Adrenal gland (tissue), 9 donors: ENCODE measurements at regions not wholly inside any gene's neighbourhood (a gene's known extent, or its start where the extent isn't known, plus 50 kb on each side); places are given as distances from the start of the nearest gene placed in this dataset.

ENCODE experiments used
- DNase-seq, 7 donors: peaks; one replicate each; pipeline ENCODE4 v3.0.0-alpha.2; 2019 to 2020
- H3K27ac ChIP-seq, 5 donors: fragments of 200-600 bp; sonication (generic) in 4 of 5; 1 replicate in 3 of 5; 2 replicates in 2 of 5; pipeline versions ENCODE4 v1.5.1 to v1.8.0; 2016 to 2020; ENCODE audit warnings: mild to moderate bottlenecking in 1 of 5
- H3K27me3 ChIP-seq: fragments of 200-600 bp; 2 replicates; pipeline ENCODE4 v1.8.0; 2021
- H3K36me3 ChIP-seq, 2 donors: fragments of 200-600 bp; replicated peaks in 1 of 2; 1 replicate in 1 of 2; 2 replicates in 1 of 2; pipeline versions ENCODE4 v1.5.1 to v1.8.0; 2018 to 2022
- H3K4me1 ChIP-seq, 2 donors: fragments of 200-600 bp; replicated peaks in 1 of 2; 1 replicate in 1 of 2; 2 replicates in 1 of 2; pipeline versions ENCODE4 v1.5.1 to v1.8.0; 2018 to 2021
- H3K4me3 ChIP-seq, 4 donors: fragments of 200-600 bp; sonication (generic) in 3 of 4; one replicate each; pipeline ENCODE4 v1.5.1; 2016 to 2018
- H3K9me3 ChIP-seq, 3 donors: fragments of 200-600 bp; sonication (generic) in 1 of 3; replicated peaks in 1 of 3; 1 replicate in 2 of 3; 2 replicates in 1 of 3; pipeline versions ENCODE4 v1.5.1 to v1.8.0; 2016 to 2021
- CTCF ChIP-seq, 6 experiments: fragments of 450-650 bp in 4 of 6; fragments of 200-600 bp in 2 of 6; sonication (generic) in 1 of 6; IDR thresholded peaks; 1 replicate in 5 of 6; 2 replicates in 1 of 6; pipeline versions ENCODE4 v1.5.1 to v1.8.0; 2016 to 2021; ENCODE audit warnings: antibody characterized with exemption in 6 of 6, mild to moderate bottlenecking in 2 of 6, moderate library complexity in 1 of 6
- POLR2A ChIP-seq, 2 donors: fragments of 450-650 bp; IDR thresholded peaks; one replicate each; pipeline ENCODE4 v1.6.1; 2017; ENCODE audit warnings: antibody characterized with exemption in 2 of 2, mild to moderate bottlenecking in 2 of 2, moderate library complexity in 1 of 2
- WGBS, 4 donors: extraction: QIAGEN DNeasy Blood & Tissue Kit in 2 of 4; methylation state at CpG; one replicate each; pipeline versions ENCODE4 v1.1.5 to v1.1.7; 2013 to 2017; 5-methylcytosine and 5-hydroxymethylcytosine counted together
- intact Hi-C, 2 donors: fragments of 100-400 bp; cut with DNase I; formaldehyde crosslinking; loops; one replicate each; pipeline versions ENCODE4 v1.14.1 to v1.15.0; 2022 to 2023
- donor health status: healthy with polysubstance abuse.
- donor health status: Bipolar disorder and iron deficiency.
- donor health status: DM: yes; HTN: yes; CAD: no.
- donor health status: DM: no; HTN: no; CAD: no.
- donor health status: DM: no; HTN: no; CAD: no.

GRCh38 chr9:1580215-1580614 lies 434.9 kb upstream of the SMARCA2 start:
- H3K4me3 ChIP-seq: no peak overlapping the region
- no peaks in the 10 kb centered on the region for H3K9me3 ChIP-seq
- no peaks in the 10 kb centered on the region for H3K4me1 ChIP-seq
- no peak overlapping the region for H3K27ac ChIP-seq
- H3K36me3 ChIP-seq: no peaks in the 10 kb centered on the region
- intact Hi-C loops: no loop called here
- TF ChIP-seq POLR2A (IDR thresholded peaks at IDR 0.05) (no peak), CTCF (IDR thresholded peaks at IDR 0.05) (no peak)
- H3K27me3 ChIP-seq: no peaks in the 10 kb centered on the region
- no peak for DNase-seq

GRCh38 chr9:1581926-1582325 lies 433.2 kb upstream of the SMARCA2 start:
- no peaks in the 10 kb centered on the region for H3K4me1 ChIP-seq
- no peak overlapping the region for H3K27ac ChIP-seq
- no peak for DNase-seq
- H3K9me3 ChIP-seq: no peaks in the 10 kb centered on the region
- no peak for TF ChIP-seq POLR2A (IDR thresholded peaks at IDR 0.05)
- TF ChIP-seq CTCF (IDR thresholded peaks at IDR 0.05): no peak
- no peaks in the 10 kb centered on the region for H3K36me3 ChIP-seq
- H3K27me3 ChIP-seq: no peaks in the 10 kb centered on the region
- intact Hi-C loops: no loop called here
- no peak overlapping the region for H3K4me3 ChIP-seq

- Histone ChIP-seq H3K36me3 (no peaks in the 10 kb centered on the region), H3K4me1 (no peaks in the 10 kb centered on the region), H3K27me3 (no peaks in the 10 kb centered on the region), H3K4me3 (no peak overlapping the region), H3K27ac (no peak overlapping the region), H3K9me3 (no peaks in the 10 kb centered on the region)
- no peak for DNase-seq
- TF ChIP-seq CTCF (IDR thresholded peaks at IDR 0.05) (no peak), POLR2A (IDR thresholded peaks at IDR 0.05) (no peak)
- 55 to 72% (median 63%) methylated on average over 1 of the region's 1 CpG for WGBS, 4 donors
- intact Hi-C loops: no loop called here
These were observed 423.8 kb upstream of the SMARCA2 start for GRCh38 chr9:1591310-1591709.

GRCh38 chr9:1598270-1598669 lies 416.9 kb upstream of the SMARCA2 start:
- WGBS, 4 donors: 57 to 77% (median 57%) methylated on average over 2 of the region's 2 CpGs
- DNase-seq: no peak
- H3K36me3 ChIP-seq: no peaks in the 10 kb centered on the region

More at GRCh38 chr9:1598270-1598669, 416.9 kb upstream of the SMARCA2 start:
- intact Hi-C loops: no loop called here
- H3K27ac ChIP-seq: no peak overlapping the region
- H3K4me1 ChIP-seq: no peaks in the 10 kb centered on the region
- no peak overlapping the region for H3K4me3 ChIP-seq
- H3K27me3 ChIP-seq: no peaks in the 10 kb centered on the region
- H3K9me3 ChIP-seq: no peaks in the 10 kb centered on the region
- TF ChIP-seq CTCF (IDR thresholded peaks at IDR 0.05) (no peak), POLR2A (IDR thresholded peaks at IDR 0.05) (no peak)
